ENCODE measurements at regions not wholly inside any gene's neighbourhood (a gene's known extent, or its start where the extent isn't known, plus 50 kb on each side); places are given as distances from the start of the nearest gene placed in this dataset.

GRCh38 chr1:222918801-222919477, 104.1 kb downstream of the DISP1 start:
- no peaks in the 10 kb centered on the region for H3K9me2 ChIP-seq (replicated peaks; ENCODE audit: low read depth, low read length)
- H3K27me3 ChIP-seq (ENCODE audit: insufficient read depth, low read length, poor library complexity, severe bottlenecking) = no peaks in the 10 kb centered on the region
- H3F3A ChIP-seq (ENCODE audit: low read depth) = no peaks in the 10 kb centered on the region
- no peaks in the 10 kb centered on the region for H3K79me2 ChIP-seq (ENCODE audit: insufficient read depth, low read length)
- TF ChIP-seq CTCF (conservative IDR thresholded peaks at IDR 0.05; ENCODE audit: low read length) = no peak
- TF ChIP-seq EZH2phosphoT487 (IDR thresholded peaks at IDR 0.05; ENCODE audit: borderline replicate concordance) = no peak
- H3K36me3 ChIP-seq (ENCODE audit: insufficient read depth, low read length) = no peaks in the 10 kb centered on the region
- H3K4me1 ChIP-seq (ENCODE audit: insufficient read depth, low read length, poor library complexity, severe bottlenecking) = no peaks in the 10 kb centered on the region
- no peaks in the 10 kb centered on the region; the same call in 1 of the 2 replicates for H3K9me3 ChIP-seq (ENCODE audit: insufficient read depth, low read depth, low read length)
- H4K20me1 ChIP-seq (ENCODE audit: insufficient read depth, low read length, poor library complexity, severe bottlenecking) = no peaks in the 10 kb centered on the region
- H3K4me3 ChIP-seq (ENCODE audit: low read length, poor library complexity, severe bottlenecking) = no peak overlapping the region
- no peak overlapping the region for H3K9ac ChIP-seq (ENCODE audit: low read depth, low read length, poor library complexity, severe bottlenecking)
- no peak overlapping the region for H2AFZ ChIP-seq (ENCODE audit: low read length)
- no peak overlapping the region for H3K4me2 ChIP-seq (ENCODE audit: low read depth, low read length, poor library complexity, severe bottlenecking)

- Histone ChIP-seq H3K9ac (ENCODE audit: low read depth, low read length, poor library complexity, severe bottlenecking) (no peak overlapping the region), H3K9me2 (replicated peaks; ENCODE audit: low read depth, low read length) (no peaks in the 10 kb centered on the region), H3K4me3 (ENCODE audit: low read length, poor library complexity, severe bottlenecking) (no peak overlapping the region), H3K79me2 (ENCODE audit: insufficient read depth, low read length) (no peaks in the 10 kb centered on the region), H3K9me3 (ENCODE audit: insufficient read depth, low read depth, low read length) (no peaks in the 10 kb centered on the region; the same call in 1 of the 2 replicates), H3K27me3 (ENCODE audit: insufficient read depth, low read length, poor library complexity, severe bottlenecking) (no peaks in the 10 kb centered on the region), H4K20me1 (ENCODE audit: insufficient read depth, low read length, poor library complexity, severe bottlenecking) (no peaks in the 10 kb centered on the region), H3K4me2 (ENCODE audit: low read depth, low read length, poor library complexity, severe bottlenecking) (no peak overlapping the region), H2AFZ (ENCODE audit: low read length) (no peak overlapping the region), H3F3A (ENCODE audit: low read depth) (no peaks in the 10 kb centered on the region), H3K36me3 (ENCODE audit: insufficient read depth, low read length) (no peaks in the 10 kb centered on the region), H3K4me1 (ENCODE audit: insufficient read depth, low read length, poor library complexity, severe bottlenecking) (no peaks in the 10 kb centered on the region)
- TF ChIP-seq EZH2phosphoT487 (IDR thresholded peaks at IDR 0.05; ENCODE audit: borderline replicate concordance) (no peak), CTCF (conservative IDR thresholded peaks at IDR 0.05; ENCODE audit: low read length) (no peak)
Observed at GRCh38 chr1:222919478-222919865, 104.6 kb downstream of the DISP1 start.

- Histone ChIP-seq H2AFZ (ENCODE audit: low read length) (no peak overlapping the region), H3K79me2 (ENCODE audit: insufficient read depth, low read length) (no peaks in the 10 kb centered on the region), H4K20me1 (ENCODE audit: insufficient read depth, low read length, poor library complexity, severe bottlenecking) (no peaks in the 10 kb centered on the region), H3K27me3 (ENCODE audit: insufficient read depth, low read length, poor library complexity, severe bottlenecking) (no peaks in the 10 kb centered on the region), H3K4me2 (ENCODE audit: low read depth, low read length, poor library complexity, severe bottlenecking) (no peak overlapping the region), H3K4me1 (ENCODE audit: insufficient read depth, low read length, poor library complexity, severe bottlenecking) (no peaks in the 10 kb centered on the region), H3K9ac (ENCODE audit: low read depth, low read length, poor library complexity, severe bottlenecking) (no peak overlapping the region), H3K36me3 (ENCODE audit: insufficient read depth, low read length) (no peaks in the 10 kb centered on the region), H3K9me2 (replicated peaks; ENCODE audit: low read depth, low read length) (no peaks in the 10 kb centered on the region), H3F3A (ENCODE audit: low read depth) (no peaks in the 10 kb centered on the region), H3K9me3 (ENCODE audit: insufficient read depth, low read depth, low read length) (no peaks in the 10 kb centered on the region; the same call in 1 of the 2 replicates), H3K4me3 (ENCODE audit: low read length, poor library complexity, severe bottlenecking) (no peak overlapping the region)
- no peak for TF ChIP-seq CTCF (conservative IDR thresholded peaks at IDR 0.05; ENCODE audit: low read length)
- no peak for TF ChIP-seq EZH2phosphoT487 (IDR thresholded peaks at IDR 0.05; ENCODE audit: borderline replicate concordance)
Observed at GRCh38 chr1:222920169-222920568, 105.3 kb downstream of the DISP1 start.

Data from Loucy (cell line).